Neuron (in vitro differentiated cells): ENCODE measurements at regions not wholly inside any gene's neighbourhood (a gene's known extent, or its start where the extent isn't known, plus 50 kb on each side); places are given as distances from the start of the nearest gene placed in this dataset.
"Not testable (repeated sequence)": the region's sequence is repeated elsewhere in the genome, so short reads cannot be mapped to it uniquely, and the experiment has no call there.

ENCODE experiments used
- H2AFZ ChIP-seq: one replicate; pipeline ENCODE4 v1.6.1; 2013; ENCODE audit warnings: low read depth, mild to moderate bottlenecking, inconsistent platforms, low read length, moderate library complexity
- H3K27me3 ChIP-seq: one replicate; pipeline ENCODE4 v1.6.1; 2013; ENCODE audit warnings: low read length; ENCODE audit not compliant: insufficient read depth
- H3K36me3 ChIP-seq: one replicate; pipeline ENCODE4 v1.6.1; 2013; ENCODE audit warnings: low read length; ENCODE audit not compliant: insufficient read depth
- H3K4me1 ChIP-seq: one replicate; pipeline ENCODE4 v1.6.1; 2013; ENCODE audit warnings: low read length; ENCODE audit not compliant: insufficient read depth
- H3K4me3 ChIP-seq: 2 replicates; pipeline ENCODE4 v1.5.1; 2013; ENCODE audit warnings: mild to moderate bottlenecking, low read length, moderate library complexity
- H3K9me3 ChIP-seq: one replicate; pipeline ENCODE4 v1.6.1; 2013; ENCODE audit warnings: low read length

DNA sequence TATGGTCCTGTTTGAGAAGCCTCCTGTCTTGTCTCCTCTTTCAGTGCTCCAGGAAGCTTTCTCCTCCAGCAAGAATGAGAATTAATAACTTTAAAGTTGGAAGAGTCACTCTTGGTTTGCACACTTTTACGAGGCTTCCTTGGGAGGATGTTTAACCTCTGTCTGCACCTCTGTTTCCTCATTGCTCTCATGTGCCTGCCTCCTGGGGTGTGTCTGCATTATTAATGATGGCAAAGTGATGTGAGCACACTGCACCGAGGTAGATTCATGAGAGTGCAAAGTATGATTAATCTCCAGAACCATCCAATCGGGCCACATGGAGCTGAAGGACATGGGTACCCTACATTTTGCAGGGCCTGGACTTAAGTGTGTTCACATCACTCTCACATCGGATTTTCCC lies 73.5 kb upstream of the TENM4 start:
- Histone ChIP-seq H3K4me1 (peaks cover 7% of the 10 kb centered on the region), H3K4me3 (no peak overlapping the region), H3K9me3 (no peaks in the 10 kb centered on the region), H3K36me3 (no peaks in the 10 kb centered on the region), H2AFZ (no peak overlapping the region), H3K27me3 (peaks cover 3% of the 10 kb centered on the region)

DNA sequence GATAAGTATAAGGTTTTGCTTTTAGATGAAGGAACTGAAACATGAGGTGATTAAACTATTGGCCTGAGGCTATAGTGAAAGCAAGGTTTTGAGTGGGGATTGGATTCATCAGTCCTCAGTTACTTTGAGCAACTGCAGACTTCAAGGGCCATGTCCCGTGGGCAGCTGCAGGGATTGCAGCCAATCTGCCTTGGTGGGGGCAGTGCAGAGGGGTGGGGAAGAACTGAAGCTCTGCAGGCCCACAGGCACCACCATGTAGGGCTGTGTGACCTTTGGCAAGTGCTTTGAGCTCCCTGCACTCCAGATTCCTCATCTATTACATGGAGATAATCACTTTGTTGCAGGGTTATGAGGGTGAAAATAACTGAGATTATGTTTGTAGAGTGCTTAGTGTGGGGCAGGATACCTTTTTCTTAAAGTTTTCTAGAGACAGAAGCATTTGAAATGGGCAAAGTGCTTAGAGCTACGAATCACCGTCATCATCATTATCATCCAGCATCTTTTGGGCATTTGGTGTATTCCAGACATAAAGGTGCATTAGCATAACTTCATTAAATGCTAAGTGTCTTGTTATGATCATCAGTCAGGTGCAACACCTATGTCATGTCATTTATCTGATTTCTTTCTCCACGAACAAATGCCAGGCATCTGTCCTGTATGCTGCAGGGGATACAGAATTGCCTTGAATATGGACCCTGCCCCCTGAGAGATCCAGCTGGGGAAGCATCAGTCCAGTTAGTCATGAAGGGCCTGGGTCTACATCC lies 72.1 kb upstream of the TENM4 start:
- Histone ChIP-seq H3K36me3 (no peaks in the 10 kb centered on the region), H3K4me1 (peaks cover 7% of the 10 kb centered on the region), H3K9me3 (no peaks in the 10 kb centered on the region), H3K4me3 (no peak overlapping the region), H2AFZ (no peak overlapping the region), H3K27me3 (peaks cover 4% of the 10 kb centered on the region)

- Histone ChIP-seq H3K9me3 (no peaks in the 10 kb centered on the region), H3K4me3 (no peak overlapping the region), H3K27me3 (peaks cover 4% of the 10 kb centered on the region), H3K36me3 (no peaks in the 10 kb centered on the region), H2AFZ (no peak overlapping the region), H3K4me1 (peaks cover 6% of the 10 kb centered on the region)
These were observed 70.1 kb upstream of the TENM4 start for GRCh38 chr11:79510960-79511359.

DNA sequence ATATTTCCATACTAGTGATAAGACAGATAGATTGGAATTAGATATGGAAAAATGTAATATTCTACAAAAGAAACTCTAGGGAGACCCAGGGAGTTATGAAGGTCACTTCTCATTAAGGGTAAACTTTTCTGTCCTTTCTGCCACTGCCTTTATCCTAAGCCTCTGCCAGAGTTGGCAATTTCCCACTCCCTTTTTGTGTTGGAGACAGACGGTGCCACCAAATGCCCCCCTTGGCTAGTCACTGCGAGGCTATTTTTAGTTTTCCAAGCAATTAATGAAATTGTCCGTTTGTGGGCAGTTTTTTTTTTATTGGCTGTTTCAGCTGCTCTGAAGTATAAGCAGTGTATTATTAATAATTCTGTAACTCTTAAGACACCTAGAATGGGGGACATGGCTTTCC lies 67.6 kb upstream of the TENM4 start:
- H3K27me3 ChIP-seq = peaks cover 4% of the 10 kb centered on the region
- H3K9me3 ChIP-seq = no peaks in the 10 kb centered on the region
- H3K4me1 ChIP-seq = no peaks in the 10 kb centered on the region
- no peak overlapping the region for H2AFZ ChIP-seq
- H3K4me3 ChIP-seq = no peak overlapping the region
- no peaks in the 10 kb centered on the region for H3K36me3 ChIP-seq

DNA sequence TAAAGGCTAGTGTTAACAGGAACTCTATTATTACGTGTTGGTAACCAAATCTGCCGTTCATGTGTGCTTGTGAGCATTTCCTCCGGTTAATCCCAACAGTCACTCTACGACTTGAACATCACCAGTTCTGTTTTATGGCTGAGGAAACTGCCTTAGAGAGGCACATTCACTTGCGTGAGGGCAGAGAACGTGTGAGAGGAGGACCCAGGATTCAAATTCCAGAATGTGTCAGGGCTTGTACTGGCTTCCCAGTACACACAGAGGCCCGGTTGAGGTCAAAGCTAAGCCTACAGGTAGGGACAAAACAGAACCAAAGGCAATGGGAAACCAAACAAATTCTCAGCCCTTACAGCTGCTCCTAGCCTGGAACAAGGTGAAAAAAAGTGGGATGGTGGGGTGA lies 66.9 kb upstream of the TENM4 start:
- Histone ChIP-seq H3K4me3 (no peak overlapping the region), H2AFZ (no peak overlapping the region), H3K36me3 (no peaks in the 10 kb centered on the region), H3K9me3 (no peaks in the 10 kb centered on the region), H3K4me1 (no peaks in the 10 kb centered on the region), H3K27me3 (peaks cover 4% of the 10 kb centered on the region)

DNA sequence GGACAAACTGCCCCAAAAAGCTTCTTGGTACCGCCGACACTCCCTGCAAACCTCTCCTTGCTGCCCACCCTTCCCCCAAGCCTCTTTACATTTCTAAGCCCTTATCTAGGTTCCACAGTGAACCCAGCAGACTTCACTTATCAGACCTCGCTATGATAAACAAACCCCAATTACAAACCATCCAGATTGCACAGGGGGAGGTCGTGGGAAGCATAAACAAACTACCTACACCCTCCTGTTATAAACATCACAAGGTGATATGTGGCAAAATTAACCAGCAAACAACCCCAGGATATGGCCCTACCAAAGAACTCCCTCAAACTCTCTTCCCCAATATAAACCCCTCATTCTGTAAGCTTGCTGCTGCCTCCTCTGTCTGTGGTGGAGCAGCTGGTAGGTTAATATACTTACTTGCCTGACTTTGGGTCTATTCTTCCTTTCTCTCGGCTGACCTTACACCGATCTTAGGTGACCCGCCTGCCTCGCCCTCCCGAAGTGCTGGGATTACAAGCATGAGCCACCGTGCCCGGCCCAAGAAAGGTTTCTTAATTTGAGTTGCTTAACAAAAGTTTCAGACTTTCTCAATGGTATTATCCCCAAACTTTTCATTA lies 66.0 kb upstream of the TENM4 start:
- Histone ChIP-seq H3K4me1 (no peaks in the 10 kb centered on the region), H3K9me3 (no peaks in the 10 kb centered on the region), H3K27me3 (peaks cover 4% of the 10 kb centered on the region)

DNA sequence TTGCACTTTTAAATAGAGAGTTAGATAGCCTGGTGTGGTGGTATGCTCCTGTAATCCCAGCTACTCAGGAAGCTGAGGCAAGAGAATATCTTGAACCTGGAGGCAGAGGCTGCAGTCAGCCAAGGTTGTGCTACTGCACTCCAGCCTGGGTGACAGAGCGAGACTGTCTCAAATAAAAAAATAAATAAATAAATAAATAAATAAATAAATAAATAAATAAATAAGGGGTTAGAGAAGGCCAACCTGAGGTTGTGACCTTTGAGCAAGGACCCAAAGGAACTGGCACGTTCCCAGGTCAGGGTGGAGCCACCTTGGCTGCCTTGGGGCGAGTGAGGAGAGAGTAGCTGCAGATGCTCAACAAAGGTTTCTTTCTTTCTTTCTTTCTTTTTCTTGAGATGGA lies 65.3 kb upstream of the TENM4 start:
- no peaks in the 10 kb centered on the region for H3K36me3 ChIP-seq
- no peaks in the 10 kb centered on the region for H3K9me3 ChIP-seq
- no peak overlapping the region for H2AFZ ChIP-seq
- H3K4me1 ChIP-seq = no peaks in the 10 kb centered on the region
- no peak overlapping the region for H3K4me3 ChIP-seq
- H3K27me3 ChIP-seq = peaks cover 4% of the 10 kb centered on the region

More for the DNA sequence above, 66.0 kb upstream of the TENM4 start:
- Histone ChIP-seq H2AFZ (no peak overlapping the region), H3K4me3 (no peak overlapping the region), H3K36me3 (no peaks in the 10 kb centered on the region)

GRCh38 chr11:79503028-79503427 lies 62.2 kb upstream of the TENM4 start:
- H2AFZ ChIP-seq = no peak overlapping the region
- no peaks in the 10 kb centered on the region for H3K9me3 ChIP-seq
- no peaks in the 10 kb centered on the region for H3K36me3 ChIP-seq
- H3K4me1 ChIP-seq = no peaks in the 10 kb centered on the region
- H3K4me3 ChIP-seq = no peak overlapping the region
- no peaks in the 10 kb centered on the region for H3K27me3 ChIP-seq

DNA sequence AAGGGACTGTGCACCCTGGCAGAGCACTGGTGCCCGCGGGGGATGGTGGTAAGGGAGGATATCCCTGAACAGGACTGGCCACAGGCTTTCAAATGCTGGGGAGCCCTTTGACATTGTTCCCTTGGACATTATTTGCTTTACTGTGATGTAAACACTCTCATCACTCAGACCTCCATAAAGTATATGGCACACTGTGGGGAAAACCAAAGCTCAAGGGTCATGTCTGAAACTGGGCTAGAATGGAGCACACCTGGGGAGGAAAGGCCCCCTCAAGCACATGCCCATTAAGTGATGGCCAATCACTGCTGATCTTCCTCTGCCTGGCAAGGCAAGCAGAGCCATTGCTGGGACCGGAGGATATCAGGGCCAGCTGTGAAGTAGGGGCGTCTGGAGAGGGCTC lies 60.9 kb upstream of the TENM4 start:
- no peak overlapping the region for H3K4me3 ChIP-seq
- no peaks in the 10 kb centered on the region for H3K27me3 ChIP-seq
- no peak overlapping the region for H2AFZ ChIP-seq
- no peaks in the 10 kb centered on the region for H3K4me1 ChIP-seq
- peaks cover 2% of the 10 kb centered on the region for H3K9me3 ChIP-seq
- H3K36me3 ChIP-seq = no peaks in the 10 kb centered on the region

DNA sequence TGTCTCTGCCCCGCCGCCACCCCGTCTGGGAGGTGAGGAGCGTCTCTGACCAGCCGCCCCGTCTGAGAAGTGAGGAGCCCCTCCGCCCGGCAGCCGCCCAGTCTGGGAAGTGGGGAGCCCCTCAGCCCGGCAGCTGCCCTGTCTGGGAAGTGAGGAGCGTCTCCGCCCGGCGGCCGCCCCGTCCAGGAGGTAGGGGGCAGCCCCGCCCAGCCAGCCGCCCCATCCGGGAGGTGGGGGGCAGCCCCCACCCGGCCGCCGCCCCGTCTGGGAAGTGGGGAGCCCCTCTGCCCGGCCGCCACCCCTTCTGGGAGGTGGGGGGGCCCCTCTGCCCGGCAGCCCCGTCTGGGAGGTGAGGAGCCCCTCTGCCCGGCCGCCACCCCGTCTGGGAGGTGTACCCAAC lies 59.1 kb upstream of the TENM4 start:
- H2AFZ ChIP-seq, H3K36me3 ChIP-seq, H3K27me3 ChIP-seq, H3K4me1 ChIP-seq, H3K9me3 ChIP-seq, H3K4me3 ChIP-seq: not testable (repeated sequence)

DNA sequence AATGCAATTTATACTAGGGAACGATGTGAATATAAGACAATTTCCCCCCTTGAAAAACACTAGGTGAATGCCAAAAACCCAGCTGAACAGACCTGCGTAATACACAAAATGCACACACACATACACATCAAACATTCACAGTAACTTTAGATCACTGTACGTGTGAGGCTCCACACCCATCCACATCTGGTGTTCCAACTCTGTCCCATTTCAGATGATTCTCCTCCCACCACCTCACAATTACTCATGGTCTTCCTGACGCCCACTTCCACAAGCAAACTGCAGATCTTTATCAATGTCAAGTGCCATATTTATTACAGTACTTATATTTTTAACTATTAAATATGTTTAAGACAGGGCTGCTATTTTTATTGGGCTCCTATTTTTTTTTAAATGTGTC lies 57.8 kb upstream of the TENM4 start:
- no peaks in the 10 kb centered on the region for H3K36me3 ChIP-seq
- H3K4me1 ChIP-seq = no peaks in the 10 kb centered on the region
- no peaks in the 10 kb centered on the region for H3K27me3 ChIP-seq
- no peak overlapping the region for H3K4me3 ChIP-seq
- peaks cover 2% of the 10 kb centered on the region for H3K9me3 ChIP-seq
- no peak overlapping the region for H2AFZ ChIP-seq

DNA sequence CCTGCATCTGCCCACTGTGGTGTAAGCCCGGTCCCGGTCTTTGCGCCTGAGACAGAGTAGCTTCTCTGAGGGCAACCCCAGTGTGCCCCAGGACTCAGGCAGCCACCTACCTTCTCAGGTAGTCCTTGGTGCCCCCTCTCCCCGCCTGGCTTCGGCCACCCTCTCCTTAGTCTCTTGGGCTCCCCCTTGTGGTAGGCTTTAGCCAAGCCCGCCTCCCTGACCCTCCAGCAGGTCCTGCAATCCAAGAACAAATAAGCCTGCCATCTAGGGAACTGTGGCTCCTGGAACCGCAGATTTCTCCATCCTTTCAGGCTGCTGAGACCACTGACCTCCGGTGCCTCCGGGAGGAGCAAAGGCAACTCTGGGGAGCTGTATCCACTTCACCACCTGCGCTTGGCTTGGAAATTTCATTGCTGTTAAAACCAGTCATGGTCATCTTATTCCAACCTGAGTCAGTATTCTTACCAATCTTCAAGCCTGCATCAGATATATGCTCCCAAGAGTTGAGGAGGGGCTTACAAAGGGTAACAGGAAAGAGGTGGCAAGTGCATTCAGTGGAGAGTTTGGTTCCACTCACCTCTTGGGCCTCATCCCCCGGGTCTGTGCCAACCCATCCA lies 52.8 kb upstream of the TENM4 start:
- Histone ChIP-seq H3K27me3 (peaks cover 4% of the 10 kb centered on the region), H3K9me3 (peaks cover 2% of the 10 kb centered on the region), H3K36me3 (no peaks in the 10 kb centered on the region), H3K4me1 (peaks cover 5% of the 10 kb centered on the region), H3K4me3 (no peak overlapping the region), H2AFZ (no peak overlapping the region)

GRCh38 chr11:79492008-79492407 lies 51.2 kb upstream of the TENM4 start:
- Histone ChIP-seq H3K27me3 (peaks cover 4% of the 10 kb centered on the region), H2AFZ (no peak overlapping the region), H3K4me3 (no peak overlapping the region), H3K9me3 (peaks cover under 1% of the 10 kb centered on the region), H3K36me3 (no peaks in the 10 kb centered on the region), H3K4me1 (peaks cover 5% of the 10 kb centered on the region)
